OCI-LY3 (cell line): ENCODE measurements at regions not wholly inside any gene's neighbourhood (a gene's known extent, or its start where the extent isn't known, plus 50 kb on each side); places are given as distances from the start of the nearest gene placed in this dataset.
"Not testable (repeated sequence)": the region's sequence is repeated elsewhere in the genome, so short reads cannot be mapped to it uniquely, and the experiment has no call there.

Experiments
- H2AFZ ChIP-seq: fragments of 200-600, 300-600 bp; shearing (Covaris generic); 2 replicates; pipeline ENCODE4 v1.6.0; 2014; ENCODE audit warnings: antibody characterized with exemption, low read depth, low read length
- H3K27ac ChIP-seq: fragments of 200-600, 300-600 bp; sonication (generic); 2 replicates; pipeline ENCODE4 v1.5.1; 2014; ENCODE audit warnings: mild to moderate bottlenecking, low read length, moderate library complexity, mixed read lengths
- H3K27me3 ChIP-seq: fragments of 200-600, 300-600 bp; sonication (generic); 2 replicates; pipeline ENCODE4 v1.6.1; 2014; ENCODE audit warnings: low read depth, low read length, mixed read lengths
- H3K36me3 ChIP-seq: fragments of 200-600, 300-600 bp; sonication (generic); replicated peaks from 2 replicates; pipeline ENCODE3; 2014; ENCODE audit warnings: low read depth, low read length, mixed read lengths
- H3K4me1 ChIP-seq: fragments of 300-600, 200-600 bp; sonication (generic); 2 replicates; pipeline ENCODE4 v1.6.1; 2014; ENCODE audit warnings: low read length, mixed read lengths
- H3K4me2 ChIP-seq: fragments of 200-600, 300-600 bp; sonication (generic); 2 replicates; pipeline ENCODE4 v1.6.1; 2014; ENCODE audit warnings: low read length, mixed read lengths
- H3K4me3 ChIP-seq: fragments of 300-600, 200-600 bp; sonication (generic); 2 replicates; pipeline ENCODE4 v1.5.1; 2014; ENCODE audit warnings: antibody characterized with exemption, mild to moderate bottlenecking, low read length, moderate library complexity
- H3K79me2 ChIP-seq: fragments of 300-600, 200-600 bp; shearing (Covaris generic); 2 replicates; pipeline ENCODE4 v1.6.1; 2014; ENCODE audit warnings: mild to moderate bottlenecking, low read length, mixed read lengths
- H3K9ac ChIP-seq: fragments of 300-600, 200-600 bp; shearing (Covaris generic); 2 replicates; pipeline ENCODE4 v1.6.0; 2014; ENCODE audit warnings: mild to moderate bottlenecking, low read length, moderate library complexity
- H3K9me3 ChIP-seq: fragments of 200-600, 300-600 bp; shearing (Covaris generic); 2 replicates; pipeline ENCODE4 v1.6.1; 2014; ENCODE audit warnings: low read length, mixed read lengths; ENCODE audit not compliant: insufficient read depth
- H4K20me1 ChIP-seq: fragments of 200-600, 300-600 bp; sonication (generic); 2 replicates; pipeline ENCODE4 v1.6.1; 2016; ENCODE audit warnings: low read length, mixed read lengths; ENCODE audit not compliant: insufficient read depth
- CTCF ChIP-seq: fragments of 200-600, 300-600 bp; sonication (generic); IDR thresholded peaks from 2 replicates; pipeline ENCODE4 v1.5.1; 2014; ENCODE audit warnings: antibody characterized with exemption, low read length, low read depth
- EZH2phosphoT487 ChIP-seq: fragments of 200-600 bp; shearing (Covaris generic); IDR thresholded peaks from 2 replicates; pipeline ENCODE4 v1.6.1; 2018; ENCODE audit warnings: antibody characterized with exemption, mixed run types, low read depth

GRCh38 chr10:120047926-120048325 lies 155.4 kb downstream of the SEC23IP start:
- Histone ChIP-seq H3K9ac (no peak overlapping the region), H3K4me2 (no peak overlapping the region), H3K27me3 (no peaks in the 10 kb centered on the region), H3K79me2 (no peaks in the 10 kb centered on the region), H4K20me1 (no peaks in the 10 kb centered on the region), H2AFZ (no peak overlapping the region), H3K36me3 (no peaks in the 10 kb centered on the region), H3K27ac (no peak overlapping the region), H3K4me1 (peaks cover 23% of the 10 kb centered on the region), H3K4me3 (no peak overlapping the region), H3K9me3 (no peaks in the 10 kb centered on the region)
- TF ChIP-seq CTCF (no peak), EZH2phosphoT487 (no peak)

GRCh38 chr10:120048391-120048790 lies 155.9 kb downstream of the SEC23IP start:
- Histone ChIP-seq H3K4me1 (peaks cover 27% of the 10 kb centered on the region), H3K27me3 (no peaks in the 10 kb centered on the region), H3K27ac (no peak overlapping the region), H3K9me3 (no peaks in the 10 kb centered on the region), H3K79me2 (no peaks in the 10 kb centered on the region), H2AFZ (no peak overlapping the region), H4K20me1 (no peaks in the 10 kb centered on the region), H3K4me3 (no peak overlapping the region), H3K9ac (no peak overlapping the region), H3K4me2 (no peak overlapping the region), H3K36me3 (no peaks in the 10 kb centered on the region)
- no peak for TF ChIP-seq CTCF
- TF ChIP-seq EZH2phosphoT487, result no peak

- Histone ChIP-seq H3K9me3 (no peaks in the 10 kb centered on the region), H2AFZ (no peak overlapping the region), H3K4me3 (peak overlapping the region; percentile 34), H3K27ac (peak overlapping the region; percentile 50), H3K4me2 (peak overlapping the region; percentile 57), H4K20me1 (no peaks in the 10 kb centered on the region), H3K79me2 (no peaks in the 10 kb centered on the region), H3K4me1 (peaks cover 40% of the 10 kb centered on the region), H3K27me3 (no peaks in the 10 kb centered on the region), H3K9ac (no peak overlapping the region), H3K36me3 (no peaks in the 10 kb centered on the region)
- TF ChIP-seq CTCF (no peak), EZH2phosphoT487 (no peak)
Measured at GRCh38 chr10:120051671-120052070, 159.1 kb downstream of the SEC23IP start.

GRCh38 chr10:120052964-120053702 lies 160.6 kb downstream of the SEC23IP start:
- Histone ChIP-seq H3K9me3 (no peaks in the 10 kb centered on the region), H2AFZ (no peak overlapping the region), H3K27me3 (no peaks in the 10 kb centered on the region), H3K27ac (0 out of 2 replicates have a peak overlapping the region, but pooled peaks have one; percentile 35), H3K4me1 (peaks cover 47% of the 10 kb centered on the region), H3K4me3 (no peak overlapping the region), H3K79me2 (no peaks in the 10 kb centered on the region), H4K20me1 (no peaks in the 10 kb centered on the region), H3K36me3 (no peaks in the 10 kb centered on the region), H3K9ac (no peak overlapping the region), H3K4me2 (peak overlapping the region; percentile 57)
- no peak for TF ChIP-seq CTCF
- no peak for TF ChIP-seq EZH2phosphoT487

GRCh38 chr10:120059790-120060189 lies 167.3 kb downstream of the SEC23IP start:
- H4K20me1 ChIP-seq, H2AFZ ChIP-seq, H3K79me2 ChIP-seq, H3K4me2 ChIP-seq, H3K27ac ChIP-seq, H3K9me3 ChIP-seq, H3K36me3 ChIP-seq, H3K9ac ChIP-seq, H3K4me3 ChIP-seq, H3K27me3 ChIP-seq: not testable (repeated sequence)
- peaks cover 25% of the 10 kb centered on the region for H3K4me1 ChIP-seq
